AG09309 (cell line): ENCODE measurements at regions not wholly inside any gene's neighbourhood (a gene's known extent, or its start where the extent isn't known, plus 50 kb on each side); places are given as distances from the start of the nearest gene placed in this dataset.

ENCODE experiments used
- DNase-seq: peaks from one replicate; pipeline ENCODE4 v3.0.0-alpha.2; 2010; ENCODE audit warnings: low read depth
- H3K4me3 ChIP-seq: 2 replicates; pipeline ENCODE4 v1.5.1; 2011; ENCODE audit warnings: mild to moderate bottlenecking, low read depth, low read length, moderate library complexity; ENCODE audit not compliant: control insufficient read depth
- CTCF ChIP-seq: IDR thresholded peaks from 2 replicates; pipeline ENCODE4 v1.5.1; 2011; ENCODE audit warnings: mild to moderate bottlenecking, low read depth, low read length, inconsistent platforms; ENCODE audit not compliant: insufficient read depth, control insufficient read depth; ENCODE audit errors: missing control alignments

- no peak for TF ChIP-seq CTCF
- DNase-seq: no peak
- H3K4me3 ChIP-seq: no peak overlapping the region
Measured at GRCh38 chr2:103363639-103364038, 601.8 kb downstream of the TMEM182 start.

GRCh38 chr2:103364177-103364576 is 602.3 kb downstream of the TMEM182 start:
- DNase-seq: no peak
- TF ChIP-seq CTCF: no peak
- H3K4me3 ChIP-seq: no peak overlapping the region

GRCh38 chr2:103365071-103365470 is 603.2 kb downstream of the TMEM182 start:
- TF ChIP-seq CTCF: no peak
- no peak overlapping the region for H3K4me3 ChIP-seq
- no peak for DNase-seq

GRCh38 chr2:103367877-103368276 is 606.0 kb downstream of the TMEM182 start:
- H3K4me3 ChIP-seq: no peak overlapping the region
- DNase-seq: no peak
- no peak for TF ChIP-seq CTCF

- no peak overlapping the region for H3K4me3 ChIP-seq
- DNase-seq: no peak
- no peak for TF ChIP-seq CTCF
Measured at GRCh38 chr2:103383541-103383940, 621.7 kb downstream of the TMEM182 start.

GRCh38 chr2:103386872-103387271 is 625.0 kb downstream of the TMEM182 start:
- TF ChIP-seq CTCF: no peak
- H3K4me3 ChIP-seq: no peak overlapping the region
- DNase-seq: no peak

- no peak for DNase-seq
- no peak for TF ChIP-seq CTCF
Measured at GRCh38 chr2:103387888-103388287, 626.1 kb downstream of the TMEM182 start.

More at GRCh38 chr2:103387888-103388287, 626.1 kb downstream of the TMEM182 start:
- no peak overlapping the region for H3K4me3 ChIP-seq
